Cardiac fibroblast (primary cell): ENCODE measurements at regions not wholly inside any gene's neighbourhood (a gene's known extent, or its start where the extent isn't known, plus 50 kb on each side); places are given as distances from the start of the nearest gene placed in this dataset.

Experiments
- DNase-seq, 2 donors: peaks; one replicate each; pipeline versions ENCODE4 v3.0.0 to v3.0.0-alpha.2; 2010; ENCODE audit warnings: low read depth in 2 of 2
- H3K4me3 ChIP-seq, 2 donors: replicated peaks in 1 of 2; 1 replicate in 1 of 2; 2 replicates in 1 of 2; pipeline ENCODE4 v1.5.1; 2011; ENCODE audit warnings: low read depth in 2 of 2, low read length in 2 of 2, mild to moderate bottlenecking in 2 of 2, moderate library complexity in 1 of 2
- TF ChIP-seq, protein P1 (sequence below): IDR thresholded peaks from one replicate; pipeline ENCODE4 v1.5.1; 2011; ENCODE audit warnings: low read depth, mild to moderate bottlenecking, low read length, inconsistent platforms

GRCh38 chr5:88092958-88093605 lies 175.6 kb downstream of the TMEM161B start:
- TF ChIP-seq, protein P1, sequence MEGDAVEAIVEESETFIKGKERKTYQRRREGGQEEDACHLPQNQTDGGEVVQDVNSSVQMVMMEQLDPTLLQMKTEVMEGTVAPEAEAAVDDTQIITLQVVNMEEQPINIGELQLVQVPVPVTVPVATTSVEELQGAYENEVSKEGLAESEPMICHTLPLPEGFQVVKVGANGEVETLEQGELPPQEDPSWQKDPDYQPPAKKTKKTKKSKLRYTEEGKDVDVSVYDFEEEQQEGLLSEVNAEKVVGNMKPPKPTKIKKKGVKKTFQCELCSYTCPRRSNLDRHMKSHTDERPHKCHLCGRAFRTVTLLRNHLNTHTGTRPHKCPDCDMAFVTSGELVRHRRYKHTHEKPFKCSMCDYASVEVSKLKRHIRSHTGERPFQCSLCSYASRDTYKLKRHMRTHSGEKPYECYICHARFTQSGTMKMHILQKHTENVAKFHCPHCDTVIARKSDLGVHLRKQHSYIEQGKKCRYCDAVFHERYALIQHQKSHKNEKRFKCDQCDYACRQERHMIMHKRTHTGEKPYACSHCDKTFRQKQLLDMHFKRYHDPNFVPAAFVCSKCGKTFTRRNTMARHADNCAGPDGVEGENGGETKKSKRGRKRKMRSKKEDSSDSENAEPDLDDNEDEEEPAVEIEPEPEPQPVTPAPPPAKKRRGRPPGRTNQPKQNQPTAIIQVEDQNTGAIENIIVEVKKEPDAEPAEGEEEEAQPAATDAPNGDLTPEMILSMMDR: no peak
- no peak overlapping the region for H3K4me3 ChIP-seq
- DNase-seq: no peak

DNA sequence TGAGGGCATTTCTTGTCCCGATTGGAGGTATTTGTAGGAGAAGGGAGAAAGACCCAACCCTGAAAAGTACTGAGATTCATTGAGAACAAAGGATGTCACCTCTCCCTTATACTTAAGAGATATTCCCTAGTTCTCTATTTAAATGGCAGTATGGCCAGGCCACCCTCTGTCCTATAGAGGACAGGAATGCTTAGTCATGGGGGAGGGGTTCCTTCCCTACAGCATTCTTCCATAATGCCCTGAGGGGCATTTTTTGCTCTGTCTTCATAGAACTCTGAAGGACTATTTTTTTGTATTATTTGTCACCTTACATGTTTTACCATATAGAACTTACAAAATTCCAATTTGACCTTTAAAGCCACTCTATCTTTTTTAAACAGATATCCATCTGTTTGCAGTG lies 176.3 kb downstream of the TMEM161B start:
- DNase-seq: no peak
- TF ChIP-seq, protein P1: no peak
- H3K4me3 ChIP-seq: no peak overlapping the region

GRCh38 chr5:88090506-88090905 lies 178.1 kb downstream of the TMEM161B start:
- H3K4me3 ChIP-seq: no peak overlapping the region
- TF ChIP-seq, protein P1: no peak
- DNase-seq: no peak

DNA sequence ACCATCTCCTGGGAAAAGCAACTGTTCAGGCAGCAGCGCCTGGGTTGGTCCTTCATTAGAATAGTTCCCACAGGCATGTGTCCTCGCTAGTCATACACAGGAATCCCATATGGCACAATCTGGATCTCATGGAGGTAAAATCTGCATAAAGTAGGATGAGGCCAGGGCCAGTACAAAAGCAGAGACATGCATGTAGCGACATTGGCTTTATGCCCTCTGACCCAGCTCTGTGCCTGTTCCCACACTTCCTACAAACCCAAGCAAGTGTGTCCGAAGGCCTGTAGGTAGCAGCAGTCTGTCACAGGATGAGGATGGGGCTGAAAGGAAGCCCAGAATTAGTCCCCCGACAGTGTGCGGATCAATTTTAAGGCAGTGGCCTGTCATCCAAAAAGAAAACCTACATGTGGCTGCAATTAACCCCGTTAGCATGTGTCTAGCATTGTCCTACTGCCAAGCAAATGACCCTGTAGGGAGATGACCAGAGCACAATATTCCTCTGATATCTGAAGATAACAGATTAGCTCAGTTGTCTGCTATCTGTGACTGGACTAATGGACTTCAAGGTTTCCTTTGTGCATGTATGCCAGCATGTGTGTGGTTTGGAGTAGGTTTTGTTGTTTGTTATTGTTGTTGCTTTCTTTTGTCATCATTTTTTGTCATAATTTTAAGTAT lies 178.8 kb downstream of the TMEM161B start:
- TF ChIP-seq, protein P1: no peak
- no peak overlapping the region for H3K4me3 ChIP-seq
- no peak for DNase-seq

- no peak overlapping the region for H3K4me3 ChIP-seq
- TF ChIP-seq, protein P1: no peak
- no peak for DNase-seq
These were observed 183.2 kb downstream of the TMEM161B start for GRCh38 chr5:88085462-88085861.

GRCh38 chr5:88081877-88082276 lies 186.8 kb downstream of the TMEM161B start:
- TF ChIP-seq, protein P1: no peak
- no peak for DNase-seq
- no peak overlapping the region for H3K4me3 ChIP-seq

- no peak for DNase-seq
- no peak overlapping the region for H3K4me3 ChIP-seq
- TF ChIP-seq, protein P1: no peak
These were observed 204.8 kb downstream of the TMEM161B start for GRCh38 chr5:88063813-88064212.
